Stimulated activated CD4-positive, alpha-beta T cell treated with anti-CD3 and anti-CD28 coated beads, Interleukin-1b, Interleukin-23, amount 100 ng/mL, for 24 hours (primary cell): ENCODE measurements at regions not wholly inside any gene's neighbourhood (a gene's known extent, or its start where the extent isn't known, plus 50 kb on each side); places are given as distances from the start of the nearest gene placed in this dataset.
"Not testable (repeated sequence)": the region's sequence is repeated elsewhere in the genome, so short reads cannot be mapped to it uniquely, and the experiment has no call there.

Source experiments
- DNase-seq, 4 experiments: peaks; one replicate each; pipeline ENCODE4 v3.0.0-alpha.2; 2020; ENCODE audit warnings: low read depth in 4 of 4, low spot score in 1 of 4

GRCh38 chr6:12542319-12543115 lies 174.1 kb upstream of the PHACTR1 start:
- not testable (repeated sequence) for DNase-seq

GRCh38 chr6:12543953-12544352 lies 172.6 kb upstream of the PHACTR1 start:
- no peak for DNase-seq

- DNase-seq, result no peak
These were observed 171.6 kb upstream of the PHACTR1 start for GRCh38 chr6:12544821-12545565.

- no peak for DNase-seq
These were observed 170.8 kb upstream of the PHACTR1 start for GRCh38 chr6:12545619-12546409.

GRCh38 chr6:12546410-12547002 lies 170.1 kb upstream of the PHACTR1 start:
- no peak for DNase-seq

GRCh38 chr6:12548526-12548925 lies 168.0 kb upstream of the PHACTR1 start:
- DNase-seq, result no peak

GRCh38 chr6:12549445-12549844 lies 167.1 kb upstream of the PHACTR1 start:
- DNase-seq, result not testable (repeated sequence)

- not testable (repeated sequence) for DNase-seq
These were observed 161.7 kb upstream of the PHACTR1 start for GRCh38 chr6:12554820-12555219.

GRCh38 chr6:12555267-12555666 lies 161.3 kb upstream of the PHACTR1 start:
- no peak for DNase-seq

GRCh38 chr6:12555781-12556180 lies 160.8 kb upstream of the PHACTR1 start:
- no peak for DNase-seq

- no peak for DNase-seq
These were observed 158.8 kb upstream of the PHACTR1 start for GRCh38 chr6:12557765-12558164.

- no peak for DNase-seq
These were observed 156.3 kb upstream of the PHACTR1 start for GRCh38 chr6:12560315-12560714.

GRCh38 chr6:12566618-12567123 lies 149.9 kb upstream of the PHACTR1 start:
- no peak for DNase-seq

GRCh38 chr6:12567682-12568081 lies 148.9 kb upstream of the PHACTR1 start:
- DNase-seq, result no peak

GRCh38 chr6:12569646-12570045 lies 146.9 kb upstream of the PHACTR1 start:
- no peak for DNase-seq

- DNase-seq, result no peak
These were observed 146.0 kb upstream of the PHACTR1 start for GRCh38 chr6:12570461-12571030.

GRCh38 chr6:12572896-12573827 lies 143.4 kb upstream of the PHACTR1 start:
- DNase-seq, result no peak

- no peak for DNase-seq
These were observed 140.6 kb upstream of the PHACTR1 start for GRCh38 chr6:12575961-12576360.

GRCh38 chr6:12576389-12576788 lies 140.2 kb upstream of the PHACTR1 start:
- no peak for DNase-seq
